HepG2 (cell line): ENCODE measurements at regions not wholly inside any gene's neighbourhood (a gene's known extent, or its start where the extent isn't known, plus 50 kb on each side); places are given as distances from the start of the nearest gene placed in this dataset.

Experiments used
- ATAC-seq: fragments of 200-7000 bp; cut with Tn5 transposase; 3 replicates; pipeline ENCODE4 v1.9.1; 2020; ENCODE audit warnings: mild to moderate bottlenecking, moderate library complexity
- BruUV-seq: library from RNA; stranded (reverse); fragments of 400-500 nt; replicated peaks from 2 replicates; lab custom pipeline; 2021; lab: Mats Ljungman, UMichigan
- CTCF ChIA-PET: fragments of 300-600 bp; formaldehyde crosslinking; extraction: SDS; loops from one replicate; lab custom pipeline; 2021; ENCODE audit warnings: low total read pairs, inconsistent platforms, low intra/inter-chr PET ratio; lab: Yijun Ruan, JAX
- POLR2A ChIA-PET: fragments of 350-600 bp; sonication (Branson Sonifier 250); formaldehyde crosslinking; loops from one replicate; lab custom pipeline; 2020; ENCODE audit warnings: antibody characterized with exemption, inconsistent platforms; lab: Yijun Ruan, JAX
- DNase-seq: peaks from one replicate; pipeline ENCODE4 v3.0.0-alpha.2; 2015; ENCODE audit warnings: low spot score
- FAIRE-seq: peaks from 3 replicates; lab custom pipeline; 2011; peaks lifted over from hg19 to GRCh38; lab: Jason Lieb, UNC
- H2AFZ ChIP-seq: one replicate; pipeline ENCODE4 v1.6.1; 2011; ENCODE audit warnings: low read length, inconsistent platforms
- H3K27ac ChIP-seq: fragments of 300-600 bp; 3 replicates; pipeline ENCODE4 v1.8.0; 2011; ENCODE audit warnings: mixed run types, mild to moderate bottlenecking, mixed read lengths, low read length, inconsistent platforms; ENCODE audit not compliant: insufficient read depth; ENCODE audit errors: extremely low read length
- H3K27me3 ChIP-seq, 2 experiments: fragments of 200-600 bp in 1 of 2; 2 replicates in 1 of 2; 3 replicates in 1 of 2; pipeline versions ENCODE4 v1.6.0 to v1.8.0; 2011; ENCODE audit warnings: low read length in 2 of 2, mild to moderate bottlenecking in 2 of 2, moderate library complexity in 2 of 2, inconsistent platforms in 1 of 2; ENCODE audit not compliant: insufficient read depth in 2 of 2, control insufficient read depth in 1 of 2
- H3K36me3 ChIP-seq, 2 experiments: fragments of 200-600 bp in 1 of 2; replicated peaks in 1 of 2; 2 replicates in 1 of 2; 3 replicates in 1 of 2; pipeline versions ENCODE4 v1.5.1 to v1.8.0; 2011; ENCODE audit warnings: low read length in 2 of 2, inconsistent platforms in 1 of 2; ENCODE audit not compliant: insufficient read depth in 2 of 2, control insufficient read depth in 1 of 2
- H3K4me1 ChIP-seq: 2 replicates; pipeline ENCODE4 v1.5.1; 2012; ENCODE audit warnings: low read length, inconsistent platforms; ENCODE audit not compliant: insufficient read depth
- H3K4me2 ChIP-seq: 2 replicates; pipeline ENCODE4 v1.6.0; 2011; ENCODE audit warnings: low read depth, low read length, inconsistent platforms
- H3K4me3 ChIP-seq, 3 experiments: fragments of 200-600 bp in 1 of 3; sonication (generic), shearing (Covaris generic) in 1 of 3; replicated peaks in 1 of 3; 2 replicates each; pipeline ENCODE4 v1.5.1; 2011 to 2016; ENCODE audit warnings: low read length in 3 of 3, inconsistent platforms in 2 of 3, low read depth in 2 of 3, mild to moderate bottlenecking in 2 of 3, control low read depth in 1 of 3, mixed read lengths in 1 of 3; ENCODE audit not compliant: insufficient read depth in 1 of 3
- H3K79me2 ChIP-seq: one replicate; pipeline ENCODE4 v1.6.1; 2011; ENCODE audit warnings: low read length, inconsistent platforms; ENCODE audit not compliant: insufficient read depth
- H3K9ac ChIP-seq: 2 replicates; pipeline ENCODE4 v1.6.0; 2011; ENCODE audit warnings: mild to moderate bottlenecking, low read depth, low read length, inconsistent platforms; ENCODE audit not compliant: insufficient read depth
- H3K9me3 ChIP-seq: 2 replicates; pipeline ENCODE4 v1.5.1; 2012; ENCODE audit warnings: mild to moderate bottlenecking, low read length
- H4K20me1 ChIP-seq: 2 replicates; pipeline ENCODE4 v1.6.0; 2011; ENCODE audit warnings: inconsistent platforms, mild to moderate bottlenecking, low read length, moderate library complexity; ENCODE audit not compliant: insufficient read depth
- ATF7 ChIP-seq, 2 experiments: fragments of 450-650 bp in 1 of 2; sonication (generic) in 1 of 2; formaldehyde crosslinking in 1 of 2; IDR thresholded peaks; 2 replicates each; pipeline versions ENCODE4 v1.4.0 to v1.6.1; 2016 to 2020; ENCODE audit warnings: antibody characterized with exemption in 1 of 2, mild to moderate bottlenecking in 1 of 2, missing genetic modification reagents in 1 of 2
- CHD4 ChIP-seq: fragments of 200-600 bp; sonication (generic); IDR thresholded peaks from 2 replicates; pipeline ENCODE4 v1.7.0; 2017; ENCODE audit warnings: mild to moderate bottlenecking, low read length, borderline replicate concordance
- DMTF1 ChIP-seq: sonication (generic); formaldehyde crosslinking; IDR thresholded peaks from 2 replicates; pipeline ENCODE4 v1.4.0; 2020; ENCODE audit warnings: mild to moderate bottlenecking, missing genetic modification reagents
- JARID2 ChIP-seq: sonication (generic); formaldehyde crosslinking; IDR thresholded peaks from 2 replicates; pipeline ENCODE4 v1.8.1; 2023; ENCODE audit warnings: missing genetic modification reagents, inconsistent platforms; ENCODE audit not compliant: insufficient replicate concordance
- JDP2 ChIP-seq: sonication (generic); formaldehyde crosslinking; IDR thresholded peaks from 2 replicates; pipeline ENCODE4 v1.8.1; 2022; ENCODE audit warnings: missing genetic modification reagents, borderline replicate concordance
- KLF15 ChIP-seq: sonication (generic); formaldehyde crosslinking; IDR thresholded peaks from 2 replicates; pipeline ENCODE4 v1.8.1; 2023; ENCODE audit warnings: borderline replicate concordance, mild to moderate bottlenecking, inconsistent platforms, missing genetic modification reagents, mixed read lengths
- MAFK ChIP-seq, 2 experiments: IDR thresholded peaks in 1 of 2; conservative IDR thresholded peaks in 1 of 2; 2 replicates each; pipeline ENCODE4 v1.6.1; 2011; ENCODE audit warnings: improper control_type of control experiment in 2 of 2, low read length in 2 of 2
- NFE2L1 ChIP-seq: sonication (generic); formaldehyde crosslinking; IDR thresholded peaks from 2 replicates; pipeline ENCODE4 v1.4.0; 2020; ENCODE audit warnings: missing genetic modification reagents, mild to moderate bottlenecking, borderline replicate concordance
- PTBP1 ChIP-seq: fragments of 200-400 bp; formaldehyde crosslinking; IDR thresholded peaks from 2 replicates; pipeline ENCODE4 v1.6.1; 2018; ENCODE audit warnings: low read length, low read depth; ENCODE audit not compliant: poor library complexity, severe bottlenecking
- SIN3A ChIP-seq: IDR thresholded peaks from 2 replicates; pipeline ENCODE4 v1.6.1; 2011; ENCODE audit warnings: low read depth, mild to moderate bottlenecking, control low read depth, low read length, borderline replicate concordance
- TBX3 ChIP-seq: fragments of 450-650 bp; IDR thresholded peaks from 2 replicates; pipeline ENCODE4 v1.6.1; 2017; ENCODE audit warnings: antibody characterized with exemption, mild to moderate bottlenecking, inconsistent platforms, borderline replicate concordance
- TCF7L2 ChIP-seq: IDR thresholded peaks from 2 replicates; pipeline ENCODE4 v1.6.1; 2011; ENCODE audit warnings: mild to moderate bottlenecking, low read depth, low read length, moderate library complexity
- ZBTB3 ChIP-seq: sonication (generic); formaldehyde crosslinking; IDR thresholded peaks from 2 replicates; pipeline ENCODE4 v1.4.0; 2020; ENCODE audit warnings: low read depth, mild to moderate bottlenecking, moderate library complexity, missing genetic modification reagents, borderline replicate concordance
- ZBTB38 ChIP-seq: sonication (generic); formaldehyde crosslinking; IDR thresholded peaks from 2 replicates; pipeline ENCODE4 v1.5.1; 2020; ENCODE audit warnings: mild to moderate bottlenecking, missing genetic modification reagents
- ZMYM4 ChIP-seq: sonication (generic); formaldehyde crosslinking; IDR thresholded peaks from 2 replicates; pipeline ENCODE4 v1.8.1; 2023; ENCODE audit warnings: mild to moderate bottlenecking, missing genetic modification reagents
- ZNF512 ChIP-seq: sonication (generic); formaldehyde crosslinking; IDR thresholded peaks from 2 replicates; pipeline ENCODE4 v1.4.0; 2020; ENCODE audit warnings: mild to moderate bottlenecking, missing genetic modification reagents
- ZNF670 ChIP-seq: sonication (generic); formaldehyde crosslinking; IDR thresholded peaks from 2 replicates; pipeline ENCODE4 v1.8.0; 2022; ENCODE audit warnings: mild to moderate bottlenecking, missing genetic modification reagents, borderline replicate concordance
- WGBS: methylation state at CpG from one replicate; pipeline ENCODE4 v1.1.6; 2017; ENCODE audit warnings: low lambda C conversion rate; 5-methylcytosine and 5-hydroxymethylcytosine counted together
- in situ Hi-C: cut with HindIII; loops from 2 replicates; pipeline ENCODE4 v1.10.0; 2017; ENCODE audit warnings: low pct_unique_long_range_greater_than_20kb; ENCODE audit not compliant: extremely low pct_ligation_motif_present
- intact Hi-C: fragments of 100-400 bp; cut with micrococcal nuclease; formaldehyde crosslinking; loops from one replicate; pipeline ENCODE4 v1.10.0; 2022; ENCODE audit not compliant: unreplicated experiment
- TF ChIP-seq, protein P1 (sequence below): IDR thresholded peaks from 2 replicates; pipeline ENCODE4 v1.6.1; 2016; ENCODE audit warnings: control low read depth

GRCh38 chr1:222021129-222021528 lies 279.2 kb upstream of the DUSP10 start:
- no peak for TF ChIP-seq ZMYM4 (CRISPR knock-in tag)
- TF ChIP-seq, protein P1, sequence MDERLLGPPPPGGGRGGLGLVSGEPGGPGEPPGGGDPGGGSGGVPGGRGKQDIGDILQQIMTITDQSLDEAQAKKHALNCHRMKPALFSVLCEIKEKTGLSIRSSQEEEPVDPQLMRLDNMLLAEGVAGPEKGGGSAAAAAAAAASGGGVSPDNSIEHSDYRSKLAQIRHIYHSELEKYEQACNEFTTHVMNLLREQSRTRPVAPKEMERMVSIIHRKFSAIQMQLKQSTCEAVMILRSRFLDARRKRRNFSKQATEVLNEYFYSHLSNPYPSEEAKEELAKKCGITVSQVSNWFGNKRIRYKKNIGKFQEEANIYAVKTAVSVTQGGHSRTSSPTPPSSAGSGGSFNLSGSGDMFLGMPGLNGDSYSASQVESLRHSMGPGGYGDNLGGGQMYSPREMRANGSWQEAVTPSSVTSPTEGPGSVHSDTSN (CRISPR knock-in tag), result no peak
- TF ChIP-seq MAFK (conservative IDR thresholded peaks at IDR 0.05 in 1 of 2, IDR thresholded peaks at IDR 0.05 in 1 of 2; ENCODE audit: low read length in 2 of 2), result no peak
- TF ChIP-seq ZNF512 (CRISPR knock-in tag), result no peak
- no peak for TF ChIP-seq ZBTB3 (CRISPR knock-in tag)
- TF ChIP-seq DMTF1, result no peak
- no peak for TF ChIP-seq NFE2L1 (CRISPR knock-in tag)
- TF ChIP-seq JARID2 (CRISPR knock-in tag), result no peak
- TF ChIP-seq PTBP1, result no peak
- TF ChIP-seq CHD4, result no peak
- no peak for TF ChIP-seq JDP2 (CRISPR knock-in tag)
- TF ChIP-seq TBX3, result no peak
- TF ChIP-seq TCF7L2, result no peak
- TF ChIP-seq ZNF670 (CRISPR knock-in tag), result no peak
- TF ChIP-seq ATF7 (IDR thresholded peaks at IDR 0.05), result no peak
- TF ChIP-seq ATF7 (CRISPR knock-in tag; IDR thresholded peaks at IDR 0.05), result no peak
- no peak for TF ChIP-seq SIN3A
- no peak for TF ChIP-seq ZBTB38
- no peak for TF ChIP-seq KLF15 (CRISPR knock-in tag)
- Histone ChIP-seq H3K4me1 (0 out of 2 replicates have a peak, but pooled peaks cover under 1% of the 10 kb centered on the region), H3K9me3 (no peaks in the 10 kb centered on the region), H3K79me2 (no peaks in the 10 kb centered on the region), H3K27me3 (no peaks in the 10 kb centered on the region), H3K4me2 (no peak overlapping the region), H3K36me3 (no peaks in the 10 kb centered on the region), H4K20me1 (no peaks in the 10 kb centered on the region), H3K27ac (no peak overlapping the region), H3K4me3 (no peak overlapping the region), H3K9ac (no peak overlapping the region), H2AFZ (no peak overlapping the region)
- BruUV-seq, result no TSS peak
- DNase-seq (no peak), FAIRE-seq (no peak), ATAC-seq (no peak)
- intact Hi-C loops (no loop called here), in situ Hi-C loops (no loop called here)
- ChIA-PET POLR2A (no interaction called here), CTCF (no interaction called here)
- 18% methylated on average over 5 of the region's 5 CpGs for WGBS
